GM06990 (cell line): ENCODE measurements at regions not wholly inside any gene's neighbourhood (a gene's known extent, or its start where the extent isn't known, plus 50 kb on each side); places are given as distances from the start of the nearest gene placed in this dataset.
A peak's percentile ranks its signal among the peaks of the same experiment; 100 is the strongest.
"Not testable (repeated sequence)": the region's sequence is repeated elsewhere in the genome, so short reads cannot be mapped to it uniquely, and the experiment has no call there.

Source experiments
- DNase-seq: peaks from one replicate; pipeline ENCODE4 v3.0.0-alpha.2; 2011; ENCODE audit not compliant: insufficient read length; ENCODE audit errors: extremely low read depth
- H3K27me3 ChIP-seq: replicated peaks from 2 replicates; pipeline ENCODE4 v1.6.0; 2011; ENCODE audit warnings: low read length; ENCODE audit not compliant: control insufficient read depth, insufficient read depth
- H3K36me3 ChIP-seq: 2 replicates; pipeline ENCODE4 v1.5.1; 2011; ENCODE audit warnings: low read length; ENCODE audit not compliant: control insufficient read depth, insufficient read depth
- H3K4me3 ChIP-seq: replicated peaks from 2 replicates; pipeline ENCODE4 v1.5.1; 2011; ENCODE audit warnings: low read depth, mild to moderate bottlenecking, control low read depth, low read length
- CTCF ChIP-seq: IDR thresholded peaks from 2 replicates; pipeline ENCODE4 v1.5.1; 2011; ENCODE audit warnings: low read length, control low read depth, mild to moderate bottlenecking, inconsistent platforms; ENCODE audit not compliant: insufficient read depth, poor library complexity, severe bottlenecking

- H3K36me3 ChIP-seq, result no peaks in the 10 kb centered on the region
- no peak for TF ChIP-seq CTCF
- H3K4me3 ChIP-seq, result no peak overlapping the region
- DNase-seq, result no peak
- no peaks in the 10 kb centered on the region for H3K27me3 ChIP-seq
These were observed 57.3 kb upstream of the PRSS12 start for GRCh38 chr4:118410138-118410537.

GRCh38 chr4:118417325-118417724, 64.5 kb upstream of the PRSS12 start:
- Histone ChIP-seq H3K4me3 (no peak overlapping the region), H3K27me3 (no peaks in the 10 kb centered on the region), H3K36me3 (no peaks in the 10 kb centered on the region)
- no peak for DNase-seq
- TF ChIP-seq CTCF, result no peak

- not testable (repeated sequence) for H3K4me3 ChIP-seq
These were observed 65.0 kb upstream of the PRSS12 start for GRCh38 chr4:118417800-118418199.

GRCh38 chr4:118418396-118418795, 65.6 kb upstream of the PRSS12 start:
- not testable (repeated sequence) for H3K4me3 ChIP-seq, H3K27me3 ChIP-seq, H3K36me3 ChIP-seq, DNase-seq

More at GRCh38 chr4:118417800-118418199, 65.0 kb upstream of the PRSS12 start:
- H3K27me3 ChIP-seq, DNase-seq, H3K36me3 ChIP-seq: not testable (repeated sequence)

- not testable (repeated sequence) for H3K4me3 ChIP-seq, DNase-seq
These were observed 66.8 kb upstream of the PRSS12 start for GRCh38 chr4:118419626-118420025.

GRCh38 chr4:118424062-118424461, 71.3 kb upstream of the PRSS12 start:
- not testable (repeated sequence) for H3K4me3 ChIP-seq, H3K36me3 ChIP-seq, H3K27me3 ChIP-seq
- TF ChIP-seq CTCF, result peak; percentile 52
- peak; percentile 42 for DNase-seq

More at GRCh38 chr4:118419626-118420025, 66.8 kb upstream of the PRSS12 start:
- not testable (repeated sequence) for H3K36me3 ChIP-seq, H3K27me3 ChIP-seq

- H3K36me3 ChIP-seq, H3K27me3 ChIP-seq, H3K4me3 ChIP-seq, DNase-seq: not testable (repeated sequence)
These were observed 76.1 kb upstream of the PRSS12 start for GRCh38 chr4:118428881-118429280.

GRCh38 chr4:118432359-118432758, 79.6 kb upstream of the PRSS12 start:
- not testable (repeated sequence) for H3K4me3 ChIP-seq, H3K27me3 ChIP-seq, DNase-seq, H3K36me3 ChIP-seq

GRCh38 chr4:118433612-118434375, 81.0 kb upstream of the PRSS12 start:
- not testable (repeated sequence) for H3K27me3 ChIP-seq, H3K4me3 ChIP-seq, DNase-seq, H3K36me3 ChIP-seq

- not testable (repeated sequence) for DNase-seq, H3K27me3 ChIP-seq, H3K4me3 ChIP-seq, H3K36me3 ChIP-seq
These were observed 82.6 kb upstream of the PRSS12 start for GRCh38 chr4:118435415-118435814.

- not testable (repeated sequence) for H3K36me3 ChIP-seq, H3K27me3 ChIP-seq, H3K4me3 ChIP-seq, DNase-seq
These were observed 89.5 kb upstream of the PRSS12 start for GRCh38 chr4:118442115-118442837.
